IMR-90 (cell line): ENCODE measurements at regions not wholly inside any gene's neighbourhood (a gene's known extent, or its start where the extent isn't known, plus 50 kb on each side); places are given as distances from the start of the nearest gene placed in this dataset.

Source experiments
- ATAC-seq: fragments of 200-7000 bp; cut with Tn5 transposase; 2 replicates; pipeline ENCODE4 v1.9.1; 2020; ENCODE audit warnings: low read depth, mild to moderate bottlenecking, moderate library complexity
- BruUV-seq: library from RNA; stranded (reverse); fragments of 400-500 nt; replicated peaks from 2 replicates; lab custom pipeline; 2021; lab: Mats Ljungman, UMichigan
- CTCF ChIA-PET: fragments of 300-600 bp; formaldehyde crosslinking; extraction: SDS; loops from one replicate; lab custom pipeline; 2021; ENCODE audit warnings: antibody characterized with exemption; lab: Yijun Ruan, JAX
- POLR2A ChIA-PET: fragments of 300-600 bp; sonication (Branson Sonifier 250); formaldehyde crosslinking; loops from one replicate; lab custom pipeline; 2022; ENCODE audit warnings: antibody characterized with exemption; ENCODE audit not compliant: unreplicated experiment; lab: Charles Lee
- DNase-seq: peaks from one replicate; pipeline ENCODE4 v3.0.0; 2013
- H2AFZ ChIP-seq: replicated peaks from 2 replicates; pipeline ENCODE3; 2013; ENCODE audit warnings: low read length, mild to moderate bottlenecking; ENCODE audit not compliant: poor library complexity
- H2AK5ac ChIP-seq: 2 replicates; pipeline ENCODE4 v1.6.1; 2013; ENCODE audit warnings: low read depth, low read length, inconsistent platforms
- H2AK9ac ChIP-seq: replicated peaks from 2 replicates; pipeline ENCODE3; 2013; ENCODE audit warnings: mild to moderate bottlenecking, low read depth, low read length, moderate library complexity; ENCODE audit not compliant: poor library complexity
- H2BK120ac ChIP-seq: 2 replicates; pipeline ENCODE4 v1.6.1; 2013; ENCODE audit warnings: low read depth, low read length, inconsistent platforms
- H2BK15ac ChIP-seq: 3 replicates; pipeline ENCODE4 v1.6.1; 2013; ENCODE audit warnings: low read depth, low read length, inconsistent platforms
- H2BK20ac ChIP-seq: 2 replicates; pipeline ENCODE4 v1.6.1; 2013; ENCODE audit warnings: low read depth, mild to moderate bottlenecking, inconsistent platforms, low read length, moderate library complexity
- H2BK5ac ChIP-seq: 2 replicates; pipeline ENCODE4 v1.6.1; 2013; ENCODE audit warnings: mild to moderate bottlenecking, low read depth, low read length, inconsistent platforms; ENCODE audit not compliant: poor library complexity, severe bottlenecking
- H3K14ac ChIP-seq: replicated peaks from 2 replicates; pipeline ENCODE4 v1.6.1; 2013; ENCODE audit warnings: low read depth, low read length, inconsistent platforms
- H3K18ac ChIP-seq: 2 replicates; pipeline ENCODE4 v1.6.1; 2013; ENCODE audit warnings: low read depth, low read length, control low read depth
- H3K23ac ChIP-seq: 2 replicates; pipeline ENCODE4 v1.6.1; 2013; ENCODE audit warnings: low read depth, low read length, inconsistent platforms
- H3K27ac ChIP-seq: 2 replicates; pipeline ENCODE4 v1.5.1; 2013; ENCODE audit warnings: mild to moderate bottlenecking, control low read depth, low read length; ENCODE audit not compliant: insufficient read depth
- H3K27me3 ChIP-seq: 2 replicates; pipeline ENCODE4 v1.6.1; 2013; ENCODE audit warnings: low read length; ENCODE audit not compliant: control insufficient read depth, insufficient read depth
- H3K36me3 ChIP-seq: 2 replicates; pipeline ENCODE4 v1.6.1; 2013; ENCODE audit warnings: low read length, mixed read lengths; ENCODE audit not compliant: control insufficient read depth, insufficient read depth
- H3K4ac ChIP-seq: 2 replicates; pipeline ENCODE4 v1.6.1; 2013; ENCODE audit warnings: low read depth, low read length, inconsistent platforms
- H3K4me1 ChIP-seq: 2 replicates; pipeline ENCODE4 v1.6.1; 2013; ENCODE audit warnings: low read length, mixed read lengths; ENCODE audit not compliant: control insufficient read depth, insufficient read depth
- H3K4me2 ChIP-seq: 2 replicates; pipeline ENCODE4 v1.6.1; 2013; ENCODE audit warnings: low read depth, mild to moderate bottlenecking, control low read depth, low read length, moderate library complexity
- H3K4me3 ChIP-seq: 2 replicates; pipeline ENCODE4 v1.5.1; 2013; ENCODE audit warnings: low read depth, mild to moderate bottlenecking, control low read depth, low read length, moderate library complexity; ENCODE audit not compliant: insufficient read depth
- H3K56ac ChIP-seq: 2 replicates; pipeline ENCODE4 v1.6.1; 2013; ENCODE audit warnings: low read length, inconsistent platforms; ENCODE audit not compliant: insufficient read depth; ENCODE audit errors: extremely low read depth
- H3K79me1 ChIP-seq, 2 experiments: 2 replicates each; pipeline ENCODE4 v1.6.1; 2013; ENCODE audit warnings: low read length in 2 of 2, inconsistent platforms in 1 of 2, low read depth in 1 of 2
- H3K9ac ChIP-seq: 2 replicates; pipeline ENCODE4 v1.6.1; 2013; ENCODE audit warnings: low read depth, low read length, control low read depth
- H3K9me1 ChIP-seq: 2 replicates; pipeline ENCODE4 v1.6.1; 2013; ENCODE audit warnings: low read length, inconsistent platforms; ENCODE audit not compliant: insufficient read depth
- H3K9me3 ChIP-seq: 2 replicates; pipeline ENCODE4 v1.6.1; 2013; ENCODE audit warnings: low read length; ENCODE audit not compliant: control insufficient read depth, insufficient read depth
- H4K20me1 ChIP-seq: 2 replicates; pipeline ENCODE4 v1.6.1; 2013; ENCODE audit warnings: low read length, inconsistent platforms; ENCODE audit not compliant: insufficient read depth
- H4K5ac ChIP-seq: 2 replicates; pipeline ENCODE4 v1.6.1; 2013; ENCODE audit warnings: mild to moderate bottlenecking, low read depth, low read length, control low read depth
- H4K8ac ChIP-seq, 2 experiments: 2 replicates each; pipeline ENCODE4 v1.6.1; 2013; ENCODE audit warnings: low read depth in 2 of 2, low read length in 2 of 2, control low read depth in 1 of 2, inconsistent platforms in 1 of 2
- H4K91ac ChIP-seq: 2 replicates; pipeline ENCODE4 v1.6.1; 2013; ENCODE audit warnings: low read depth, low read length, inconsistent platforms; ENCODE audit not compliant: insufficient read depth
- CTCF ChIP-seq: conservative IDR thresholded peaks from 2 replicates; pipeline ENCODE4 v1.5.1; 2012; ENCODE audit warnings: mild to moderate bottlenecking, low read depth, low read length, improper control_type of control experiment
- FOS ChIP-seq: fragments of 150-350 bp; IDR thresholded peaks from 2 replicates; pipeline ENCODE4 v1.6.1; 2016; ENCODE audit warnings: low read depth, low read length
- POLR2A ChIP-seq: IDR thresholded peaks from 2 replicates; pipeline ENCODE4 v1.6.1; 2012; ENCODE audit warnings: mild to moderate bottlenecking, low read depth, low read length
- RAD21 ChIP-seq: IDR thresholded peaks from 2 replicates; pipeline ENCODE4 v1.6.1; 2012; ENCODE audit warnings: low read length, improper control_type of control experiment
- RFX5 ChIP-seq: IDR thresholded peaks from 2 replicates; pipeline ENCODE4 v1.8.0; 2012; ENCODE audit warnings: low read depth, mild to moderate bottlenecking, low read length, moderate library complexity
- USF2 ChIP-seq: fragments of 150-350 bp; IDR thresholded peaks from 2 replicates; pipeline ENCODE4 v1.6.1; 2017; ENCODE audit warnings: mild to moderate bottlenecking, antibody characterized with exemption, low read length, low read depth
- dilution Hi-C: fragments of 300-500 bp; cut with HindIII; formaldehyde crosslinking; loops from one replicate; pipeline ENCODE4 v1.14.3; 2018; ENCODE audit warnings: low sequenced_read_pairs; ENCODE audit not compliant: unreplicated experiment
- in situ Hi-C: fragments of 300-500 bp; cut with MboI; formaldehyde crosslinking; loops from 3 replicates; pipeline ENCODE4 v1.14.3; 2019; ENCODE audit warnings: low sequenced_read_pairs, inconsistent platforms, mixed read lengths
- intact Hi-C: fragments of 100-400 bp; cut with micrococcal nuclease; formaldehyde crosslinking; loops from 2 replicates; pipeline ENCODE4 v1.10.0; 2022

GRCh38 chr6:48184648-48185047 lies 73.7 kb upstream of the PTCHD4 start:
- H4K91ac ChIP-seq = no peak overlapping the region
- no peak overlapping the region for H2AK5ac ChIP-seq
- H4K5ac ChIP-seq = no peak overlapping the region
- H3K9me1 ChIP-seq = no peaks in the 10 kb centered on the region
- no peak for TF ChIP-seq RFX5
- no peak for TF ChIP-seq FOS
- TF ChIP-seq POLR2A = no peak
- TF ChIP-seq RAD21 = no peak
- TF ChIP-seq CTCF = no peak
- TF ChIP-seq USF2 = no peak
- ChIA-PET CTCF (no interaction called here), POLR2A (no interaction called here)
- no peak overlapping the region for H2AFZ ChIP-seq
- H3K4ac ChIP-seq = no peak overlapping the region
- H3K36me3 ChIP-seq = no peaks in the 10 kb centered on the region
- no peak overlapping the region for H4K8ac ChIP-seq
- DNase-seq (no peak), ATAC-seq (no peak)
- H3K9me3 ChIP-seq = no peaks in the 10 kb centered on the region
- H2BK120ac ChIP-seq = no peak overlapping the region
- no peak overlapping the region for H3K56ac ChIP-seq
- in situ Hi-C loops (no loop called here), intact Hi-C loops (no loop called here), dilution Hi-C loops (no loop called here)
- H3K9ac ChIP-seq = no peak overlapping the region
- no TSS peak for BruUV-seq
- H2AK9ac ChIP-seq = no peak overlapping the region
- no peak overlapping the region for H2BK20ac ChIP-seq
- H3K27ac ChIP-seq = no peak overlapping the region
- H3K4me1 ChIP-seq = no peaks in the 10 kb centered on the region
- H2BK15ac ChIP-seq = no peak overlapping the region
- H3K79me1 ChIP-seq = no peaks in the 10 kb centered on the region
- H3K4me3 ChIP-seq = no peak overlapping the region
- H3K18ac ChIP-seq = no peak overlapping the region
- H3K4me2 ChIP-seq = no peak overlapping the region
- H3K27me3 ChIP-seq = no peaks in the 10 kb centered on the region
- H3K23ac ChIP-seq = no peak overlapping the region
- no peak overlapping the region for H2BK5ac ChIP-seq
- no peaks in the 10 kb centered on the region for H4K20me1 ChIP-seq
- no peak overlapping the region for H3K14ac ChIP-seq
